SK-N-MC (cell line): ENCODE measurements at regions not wholly inside any gene's neighbourhood (a gene's known extent, or its start where the extent isn't known, plus 50 kb on each side); places are given as distances from the start of the nearest gene placed in this dataset.

Experiments
- EZH2 ChIP-seq: fragments of 200-600 bp; sonication (generic); IDR thresholded peaks from one replicate; pipeline ENCODE4 v1.6.1; 2017; ENCODE audit warnings: antibody characterized with exemption
- FOXP2 ChIP-seq: optimal IDR thresholded peaks from 2 replicates; pipeline ENCODE3; 2011; ENCODE audit warnings: mild to moderate bottlenecking, moderate library complexity; ENCODE audit not compliant: insufficient read depth; ENCODE audit errors: extremely low read length, control extremely low read depth
- POLR2AphosphoS5 ChIP-seq: IDR thresholded peaks from 2 replicates; pipeline ENCODE4 v1.6.1; 2012; ENCODE audit warnings: mild to moderate bottlenecking, low read depth, low read length, borderline replicate concordance

DNA sequence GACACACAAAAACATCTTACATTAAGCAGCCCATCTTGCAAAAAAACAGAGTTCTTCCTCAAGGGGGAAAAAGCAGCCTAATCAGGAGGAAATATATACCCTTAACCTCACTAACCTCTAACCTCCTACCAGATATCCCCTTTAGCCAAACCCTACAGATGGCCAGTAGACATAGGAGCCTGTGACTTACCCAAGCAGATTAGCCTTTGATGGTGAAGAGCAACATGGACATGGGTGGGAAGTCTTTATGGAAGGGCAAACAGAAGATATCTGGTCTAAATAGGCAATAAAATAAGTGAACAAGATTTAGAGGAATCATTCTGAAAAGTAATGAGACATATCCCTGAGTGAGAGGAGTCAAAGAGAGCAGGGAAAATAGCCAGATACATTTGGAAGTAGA is 119.4 kb upstream of the ARPP21 start:
- TF ChIP-seq EZH2 = no peak
- TF ChIP-seq POLR2AphosphoS5 = no peak
- TF ChIP-seq FOXP2 = no peak
